AG08395 (cell line): ENCODE measurements at regions not wholly inside any gene's neighbourhood (a gene's known extent, or its start where the extent isn't known, plus 50 kb on each side); places are given as distances from the start of the nearest gene placed in this dataset.

Source experiments
- DNase-seq: peaks from one replicate; pipeline ENCODE4 v3.0.0; 2012; ENCODE audit warnings: mixed read lengths, low spot score

GRCh38 chrX:140848800-140849199, 139.2 kb downstream of the LINC00632 start:
- no peak for DNase-seq

GRCh38 chrX:140860718-140861117, 141.7 kb upstream of the SPANXB1 start:
- DNase-seq = no peak

- no peak for DNase-seq
These were observed 135.9 kb upstream of the SPANXB1 start for GRCh38 chrX:140866446-140866845.

GRCh38 chrX:140912606-140913005, 89.8 kb upstream of the SPANXB1 start:
- no peak for DNase-seq

- DNase-seq = no peak
These were observed 88.4 kb upstream of the SPANXB1 start for GRCh38 chrX:140913802-140914501.

- DNase-seq = no peak
These were observed 85.5 kb upstream of the SPANXB1 start for GRCh38 chrX:140916872-140917271.

GRCh38 chrX:140917354-140918115, 84.9 kb upstream of the SPANXB1 start:
- no peak for DNase-seq

- peak; percentile 19 for DNase-seq
These were observed 83.9 kb upstream of the SPANXB1 start for GRCh38 chrX:140918398-140919038.

GRCh38 chrX:140920416-140920815, 82.0 kb upstream of the SPANXB1 start:
- no peak for DNase-seq

- DNase-seq = no peak
These were observed 79.3 kb upstream of the SPANXB1 start for GRCh38 chrX:140923118-140923517.

- DNase-seq = no peak
These were observed 73.7 kb upstream of the SPANXB1 start for GRCh38 chrX:140928739-140929138.

- peak; percentile 2 for DNase-seq
These were observed 69.4 kb upstream of the SPANXB1 start for GRCh38 chrX:140933016-140933415.

- DNase-seq = no peak
These were observed 68.3 kb upstream of the SPANXB1 start for GRCh38 chrX:140933874-140934655.

GRCh38 chrX:140943513-140943912, 58.9 kb upstream of the SPANXB1 start:
- DNase-seq = no peak

- no peak for DNase-seq
These were observed 57.7 kb upstream of the SPANXB1 start for GRCh38 chrX:140944710-140945109.

GRCh38 chrX:140948827-140949226, 53.6 kb upstream of the SPANXB1 start:
- no peak for DNase-seq

- no peak for DNase-seq
These were observed 53.2 kb upstream of the SPANXB1 start for GRCh38 chrX:140949233-140949632.
